ENCODE measurements at regions not wholly inside any gene's neighbourhood (a gene's known extent, or its start where the extent isn't known, plus 50 kb on each side); places are given as distances from the start of the nearest gene placed in this dataset.
A peak's percentile ranks its signal among the peaks of the same experiment; 100 is the strongest.

DNA sequence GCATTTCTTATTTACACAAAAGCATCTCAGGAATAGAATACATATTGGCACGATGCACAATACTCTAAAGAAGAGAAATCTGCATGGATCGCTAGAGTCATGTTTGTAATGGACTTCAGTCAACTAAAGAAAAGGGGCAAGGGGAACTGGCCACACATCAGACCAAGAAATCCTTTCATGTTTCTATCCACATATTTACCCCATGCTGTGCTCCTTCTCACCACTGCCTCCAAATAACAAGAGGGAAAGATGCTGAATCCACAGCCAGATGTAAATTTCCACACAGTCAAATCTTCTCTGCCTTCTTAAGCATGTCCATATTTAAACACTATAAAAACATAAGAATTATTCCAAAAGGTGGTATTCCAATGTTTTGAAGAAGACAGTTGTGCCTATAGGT is 67.6 kb downstream of the COX18 start:
- DNase-seq (ENCODE audit: low read depth in 2 of 2), result no peak

DNA sequence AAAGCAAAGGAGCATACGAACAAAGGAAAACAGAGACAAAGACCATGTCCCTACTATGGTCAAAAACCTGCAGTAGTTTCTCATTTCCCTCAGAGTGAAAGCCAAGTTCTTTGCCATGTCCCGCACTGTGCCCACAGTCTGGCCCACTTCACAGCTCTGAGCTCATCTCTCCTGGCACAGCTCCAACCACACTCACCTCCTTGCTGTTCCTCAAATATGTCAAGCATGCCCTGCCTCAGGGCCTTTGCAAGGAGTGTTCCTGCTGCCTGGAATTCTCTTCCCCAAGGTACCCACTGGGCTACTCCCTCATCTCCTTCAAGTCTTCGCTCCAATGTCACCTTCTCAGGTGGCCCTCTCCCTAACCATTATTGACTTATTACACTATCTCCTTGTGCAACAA is 72.1 kb downstream of the COX18 start:
- DNase-seq (ENCODE audit: low read depth in 2 of 2), result no peak

- DNase-seq (ENCODE audit: low read depth in 2 of 2), result no peak
Measured at GRCh38 chr4:72994670-72995069, 74.8 kb downstream of the COX18 start.

DNA sequence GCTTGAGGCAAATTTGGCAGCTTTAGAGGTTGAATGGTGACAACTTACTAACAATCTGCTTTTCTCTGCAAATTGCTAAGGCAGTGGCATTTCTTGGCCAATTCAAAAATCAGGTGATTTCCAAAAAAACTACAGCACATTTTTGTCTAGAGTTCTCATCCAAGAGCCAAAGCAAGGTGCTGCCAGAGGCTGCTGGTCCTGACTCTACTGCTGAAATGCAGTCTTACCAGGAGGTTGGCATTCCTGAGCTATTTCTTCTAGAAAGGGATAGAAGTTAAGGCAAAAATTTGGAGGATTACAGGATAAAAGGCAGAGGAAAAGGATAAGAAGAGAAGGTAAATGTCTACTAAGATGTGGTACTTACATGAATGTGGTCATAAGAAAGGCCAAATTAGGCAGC is 75.6 kb downstream of the COX18 start:
- DNase-seq (ENCODE audit: low read depth in 2 of 2), result no peak

- no peak for DNase-seq (ENCODE audit: low read depth in 2 of 2)
Measured at GRCh38 chr4:72991873-72992272, 77.6 kb downstream of the COX18 start.

DNA sequence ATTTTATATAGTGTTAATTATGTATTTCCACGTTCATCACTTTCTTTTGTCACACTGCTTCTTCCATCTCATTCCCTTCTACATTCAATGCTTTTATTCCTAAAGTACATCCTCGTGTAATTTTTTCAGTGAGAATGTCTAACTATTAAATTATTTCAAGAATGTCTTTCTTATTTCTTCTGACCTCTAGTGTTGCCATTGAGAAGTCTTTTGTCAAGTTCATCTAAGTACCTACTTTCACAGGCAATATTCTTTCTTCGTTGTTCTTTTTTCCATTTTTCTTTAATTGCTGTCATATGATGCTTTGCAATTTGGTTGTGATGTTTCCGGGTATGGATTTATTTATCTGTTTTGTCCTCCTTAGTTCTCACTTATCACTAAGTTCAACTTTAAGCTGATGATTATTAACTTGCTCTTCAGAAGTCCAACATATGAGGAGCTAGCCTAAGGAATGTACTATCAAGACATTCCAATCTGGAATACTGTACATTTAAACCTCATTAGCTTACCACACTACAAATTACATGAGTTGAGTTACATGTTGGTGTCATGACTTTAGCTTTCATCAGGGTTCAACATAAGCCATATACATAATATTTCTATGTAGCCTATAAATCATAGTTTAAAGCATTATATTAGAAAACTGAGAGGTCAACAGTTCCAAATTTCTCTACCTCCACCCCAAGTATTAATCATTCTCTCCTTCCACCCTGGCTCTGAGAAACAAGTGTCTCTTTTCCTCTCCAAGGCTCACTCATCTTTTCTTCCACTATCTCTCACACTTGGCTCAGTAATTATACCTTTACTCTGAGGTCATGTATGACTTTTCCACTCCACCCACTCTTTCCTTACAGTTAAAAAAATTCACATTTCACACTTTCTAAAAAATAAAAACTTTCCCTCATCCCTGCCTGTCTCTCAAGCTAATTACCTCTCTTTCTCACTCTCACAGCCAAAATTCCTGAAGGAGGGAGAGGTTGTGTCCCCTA is 81.5 kb downstream of the COX18 start:
- no peak for DNase-seq (ENCODE audit: low read depth in 2 of 2)

DNA sequence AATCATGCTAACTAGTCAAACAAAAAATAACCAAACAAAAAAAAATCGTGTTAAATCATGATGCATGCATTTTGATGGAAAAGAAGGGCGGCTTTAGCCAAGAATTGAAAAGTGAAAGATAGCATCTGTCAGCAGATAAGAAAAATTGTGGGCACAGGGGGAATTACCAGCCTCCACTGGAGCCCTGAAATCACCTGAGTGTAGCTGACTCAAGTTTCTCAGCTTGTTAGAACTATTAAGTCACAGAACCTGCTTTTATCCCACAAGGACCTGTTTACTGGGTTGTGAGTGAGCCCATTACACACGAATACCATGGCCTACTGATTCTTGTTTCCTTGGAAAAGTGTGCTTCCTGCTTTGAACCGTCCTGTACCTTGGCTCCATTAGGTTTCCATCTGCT is 85.2 kb downstream of the COX18 start:
- no peak for DNase-seq (ENCODE audit: low read depth in 2 of 2)

DNA sequence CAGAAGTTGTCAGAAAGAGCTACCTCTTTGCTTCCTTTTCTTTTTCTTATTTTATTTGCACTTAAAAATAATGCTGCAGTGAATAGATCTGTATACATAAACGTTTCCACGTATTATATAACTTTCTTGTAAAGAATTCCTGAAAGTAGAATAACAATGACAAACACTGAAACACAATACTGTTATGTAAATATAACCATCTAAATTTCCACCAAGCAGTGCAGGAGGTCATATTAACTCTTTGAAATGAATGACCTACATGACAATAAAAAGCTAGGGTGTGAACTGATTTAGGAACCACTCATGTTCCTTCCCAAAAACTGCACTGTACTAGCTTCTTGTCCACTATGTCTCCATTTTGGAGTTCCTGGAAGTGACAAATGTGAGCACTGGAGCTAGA is 85.8 kb downstream of the COX18 start:
- DNase-seq (ENCODE audit: low read depth in 2 of 2), result no peak

- DNase-seq (ENCODE audit: low read depth in 2 of 2), result no peak
Measured at GRCh38 chr4:72977936-72978485, 91.5 kb downstream of the COX18 start.

DNA sequence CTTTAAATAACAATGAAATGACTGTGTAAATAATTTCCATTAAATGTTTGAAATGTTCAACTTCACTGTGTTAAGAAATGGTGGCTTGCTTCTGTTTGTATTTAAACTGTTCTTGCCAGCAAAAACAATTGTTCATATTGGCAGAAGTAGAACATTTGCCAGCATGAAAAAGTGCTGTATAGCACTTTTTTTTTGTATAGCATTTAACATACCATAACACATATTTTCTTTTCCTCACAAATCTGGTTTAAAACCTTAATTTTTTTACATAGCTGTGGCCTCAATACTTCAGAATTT is 94.1 kb downstream of the COX18 start:
- peak; percentile 72 to 74 for DNase-seq (ENCODE audit: low read depth in 2 of 2)

DNA sequence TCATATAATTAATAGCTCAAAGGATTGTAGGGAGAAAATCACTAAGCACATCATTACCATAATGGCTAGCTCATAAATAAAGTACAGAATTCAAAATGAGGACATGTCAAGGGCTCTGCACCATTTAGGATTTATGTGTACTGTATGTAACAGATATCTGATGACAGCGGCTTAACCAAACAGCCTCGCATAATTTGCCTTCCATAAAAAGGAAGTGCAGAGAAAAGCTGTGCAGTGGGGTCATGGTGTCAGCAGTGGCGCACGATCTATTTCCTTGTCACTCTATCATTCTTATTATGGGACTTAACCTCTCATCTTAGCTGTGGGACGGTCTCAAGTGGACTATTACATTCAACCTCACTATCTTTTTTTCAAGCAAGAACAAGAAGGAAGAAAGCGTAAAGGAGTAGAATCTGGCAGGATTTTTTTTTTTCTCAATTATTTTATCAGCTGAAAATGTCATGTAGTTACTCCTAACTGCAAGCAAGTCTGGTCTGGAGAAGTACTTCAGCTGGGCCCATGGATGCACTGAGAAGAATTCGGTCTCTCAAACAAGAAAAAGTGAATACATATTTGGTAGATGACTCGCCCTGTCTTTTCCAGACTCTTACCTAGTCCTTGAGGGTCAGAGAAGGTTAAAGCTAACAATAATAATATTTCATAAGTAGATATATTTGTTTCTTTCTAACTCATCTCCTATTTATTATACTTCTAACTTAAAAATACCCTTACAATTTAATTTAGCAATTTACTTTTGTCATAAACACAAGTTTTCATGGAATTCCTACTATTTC is 94.6 kb downstream of the COX18 start:
- peak; percentile 34 to 75 for DNase-seq (ENCODE audit: low read depth in 2 of 2)

DNA sequence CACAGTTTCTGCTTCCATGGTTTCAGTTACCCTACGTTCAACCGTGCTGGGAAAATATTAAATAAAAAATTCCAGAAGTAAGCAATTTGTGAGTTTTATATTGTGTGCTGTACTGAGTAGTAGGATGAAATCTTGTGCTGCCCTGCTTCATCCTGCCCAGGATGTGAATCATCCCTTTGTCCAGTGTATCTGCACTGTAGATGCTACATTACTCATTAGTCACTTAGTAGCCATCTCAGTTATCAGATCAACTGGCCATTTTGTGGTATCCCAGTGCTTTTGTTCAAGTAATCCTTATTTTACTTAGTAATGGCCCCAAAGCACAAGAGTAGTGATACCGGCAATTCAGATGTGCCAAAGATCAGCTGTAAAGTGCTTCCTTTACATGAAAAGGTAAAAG is 97.9 kb downstream of the COX18 start:
- peak; percentile 62 to 92 for DNase-seq (ENCODE audit: low read depth in 2 of 2)

GRCh38 chr4:72970756-72971155 is 98.8 kb downstream of the COX18 start:
- DNase-seq (ENCODE audit: low read depth in 2 of 2), result no peak

DNA sequence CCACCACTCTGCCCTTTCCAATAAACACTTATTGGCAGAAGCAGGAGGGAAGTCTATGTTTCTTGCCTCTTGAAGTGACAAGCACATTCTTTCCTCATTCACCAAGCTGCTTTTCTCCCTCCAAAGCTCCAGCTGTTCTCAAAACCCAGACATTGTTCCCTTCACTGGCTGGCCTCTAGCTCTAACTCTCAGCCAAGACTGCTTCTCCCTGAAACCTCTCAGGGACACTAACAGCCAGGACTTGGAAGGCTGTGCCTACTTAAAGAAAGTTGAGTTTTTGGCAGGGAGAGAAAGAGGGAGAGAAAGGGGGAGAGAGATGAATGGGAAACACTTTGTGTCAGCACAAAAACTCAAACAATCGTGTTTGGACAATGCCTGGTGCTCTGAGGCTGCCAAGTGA is 99.5 kb downstream of the COX18 start:
- DNase-seq (ENCODE audit: low read depth in 2 of 2), result no peak

GRCh38 chr4:72966652-72967051 is 102.9 kb downstream of the COX18 start:
- no peak for DNase-seq (ENCODE audit: low read depth in 2 of 2)

DNA sequence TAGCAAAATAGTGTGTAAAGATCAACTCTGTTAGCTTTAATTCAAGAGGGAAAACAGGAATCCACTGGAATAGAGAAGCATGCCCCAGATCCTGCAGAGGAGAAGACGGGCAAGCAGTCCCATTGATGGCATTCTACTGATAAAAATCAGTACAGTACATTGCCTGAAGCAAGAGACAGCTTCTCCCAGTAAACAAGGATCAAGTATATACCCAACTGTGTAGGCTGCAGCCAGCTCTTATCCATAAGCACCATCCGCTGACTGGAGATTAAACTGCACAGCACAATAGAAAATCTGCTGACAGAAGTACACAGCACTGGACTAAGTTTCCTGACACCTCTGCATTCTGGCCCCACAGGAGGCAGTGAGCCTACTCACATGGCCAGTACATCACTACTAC is 110.1 kb downstream of the COX18 start:
- DNase-seq (ENCODE audit: low read depth in 2 of 2), result no peak

DNA sequence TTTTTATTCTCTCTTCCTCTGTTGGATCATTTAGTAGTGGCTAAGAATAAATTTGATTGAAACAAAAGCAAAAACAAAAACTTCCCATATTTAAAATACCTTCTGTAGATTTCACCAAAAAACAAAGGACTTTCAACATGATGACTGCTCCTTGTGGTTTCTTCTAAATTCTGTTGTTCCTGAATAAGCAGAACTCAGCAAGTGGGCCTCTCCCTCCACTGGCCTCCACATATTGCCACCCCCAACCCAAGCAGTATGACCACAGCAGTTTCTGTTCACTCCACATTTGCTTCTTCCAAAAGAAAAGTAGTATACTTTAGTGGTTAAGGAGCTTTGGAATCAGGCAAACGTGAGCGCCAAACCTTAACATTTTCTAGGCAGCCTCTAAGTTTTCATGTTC is 114.7 kb downstream of the COX18 start:
- DNase-seq (ENCODE audit: low read depth in 2 of 2), result no peak

DNA sequence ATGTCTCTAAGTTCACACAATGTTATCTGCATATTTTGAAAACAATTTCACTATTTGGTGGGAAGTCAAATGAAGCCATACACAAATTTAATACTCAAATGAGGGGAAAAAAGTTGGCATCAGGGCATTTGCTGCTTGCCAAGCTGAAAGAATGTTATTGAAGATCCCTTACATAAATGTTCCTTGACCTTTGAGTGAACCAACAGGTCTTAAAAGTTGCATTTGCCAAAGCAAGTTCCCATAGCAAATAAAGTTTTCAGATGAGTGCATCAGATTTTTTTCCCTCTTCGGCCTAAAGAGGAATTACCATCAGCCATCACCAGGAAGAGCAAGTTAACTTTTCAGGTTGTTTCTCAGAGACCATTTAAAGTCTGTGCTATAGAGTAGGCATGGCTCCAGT is 115.9 kb downstream of the COX18 start:
- DNase-seq (ENCODE audit: low read depth in 2 of 2), result no peak

DNA sequence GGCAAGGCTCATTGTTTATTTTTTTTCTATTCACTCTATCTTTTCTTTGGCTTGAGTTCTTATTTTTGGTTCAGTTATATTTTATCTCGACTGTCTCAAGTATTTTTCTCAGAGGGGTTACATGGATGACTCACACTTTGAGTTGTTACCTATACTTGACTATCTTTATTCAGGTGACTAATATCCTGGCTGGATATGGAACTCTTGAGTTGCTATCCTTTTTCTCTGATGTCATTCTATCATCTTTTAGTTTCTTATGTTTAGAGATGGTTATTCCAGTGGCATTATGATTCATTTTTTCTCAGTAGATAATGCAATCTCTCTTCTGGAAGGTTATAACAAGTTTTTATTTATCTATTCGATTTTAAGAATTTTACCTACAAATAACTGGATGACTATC is 117.9 kb downstream of the COX18 start:
- DNase-seq (ENCODE audit: low read depth in 2 of 2), result no peak

- DNase-seq (ENCODE audit: low read depth in 2 of 2), result no peak
Measured at GRCh38 chr4:72951147-72951546, 118.4 kb downstream of the COX18 start.

GRCh38 chr4:72948080-72948479 is 121.4 kb downstream of the COX18 start:
- DNase-seq (ENCODE audit: low read depth in 2 of 2), result no peak

DNA sequence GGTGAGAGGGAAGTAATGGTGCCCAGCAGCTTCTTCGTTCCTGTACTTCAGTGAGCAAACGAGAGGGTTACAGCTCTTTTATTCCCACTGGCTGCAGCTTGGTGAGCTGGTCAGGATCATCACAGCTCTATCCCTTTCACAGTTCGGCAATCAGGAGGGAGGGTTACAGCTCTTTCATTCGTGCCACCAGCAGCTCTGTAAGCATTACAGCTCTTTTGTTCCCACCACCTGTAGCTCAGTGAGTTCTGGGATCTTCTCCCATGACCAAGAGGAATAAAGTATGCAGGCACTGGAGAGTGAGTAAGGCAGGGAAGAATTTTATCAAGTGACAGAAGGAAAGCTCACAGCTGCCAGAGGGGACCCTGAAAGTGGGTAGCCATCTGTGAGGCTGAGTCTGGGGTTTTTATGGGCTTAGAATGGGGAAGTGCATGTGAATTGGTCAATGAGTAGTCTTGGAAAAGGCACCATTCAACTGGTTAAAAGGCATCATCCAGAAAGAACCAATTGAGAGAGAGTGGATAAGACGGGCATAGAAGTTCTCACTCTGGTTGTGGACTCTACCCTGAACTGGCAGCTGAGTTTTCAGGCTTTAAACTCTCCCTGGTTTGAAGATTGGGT is 123.7 kb downstream of the COX18 start:
- no peak for DNase-seq (ENCODE audit: low read depth in 2 of 2)
